Bronchial epithelial cell (primary cell): ENCODE measurements at regions not wholly inside any gene's neighbourhood (a gene's known extent, or its start where the extent isn't known, plus 50 kb on each side); places are given as distances from the start of the nearest gene placed in this dataset.

Experiments
- DNase-seq: peaks from one replicate; pipeline ENCODE4 v3.0.0-alpha.2; 2010; ENCODE audit warnings: low read depth
- FAIRE-seq: peaks from 2 replicates; lab custom pipeline; 2011; peaks lifted over from hg19 to GRCh38; lab: Jason Lieb, UNC
- H3K27me3 ChIP-seq: 2 replicates; pipeline ENCODE4 v1.5.1; 2011; ENCODE audit warnings: low read length; ENCODE audit not compliant: control insufficient read depth, insufficient read depth
- H3K36me3 ChIP-seq: 2 replicates; pipeline ENCODE4 v1.5.1; 2011; ENCODE audit warnings: low read length; ENCODE audit not compliant: control insufficient read depth, insufficient read depth
- H3K4me3 ChIP-seq: 2 replicates; pipeline ENCODE4 v1.5.1; 2011; ENCODE audit warnings: mild to moderate bottlenecking, low read depth, low read length, control low read depth
- CTCF ChIP-seq: IDR thresholded peaks from 2 replicates; pipeline ENCODE4 v1.5.1; 2011; ENCODE audit warnings: mild to moderate bottlenecking, moderate library complexity, low read length, control low read depth, inconsistent platforms; ENCODE audit not compliant: insufficient read depth, severe bottlenecking

- DNase-seq (no peak), FAIRE-seq (no peak)
- Histone ChIP-seq H3K27me3 (no peaks in the 10 kb centered on the region), H3K4me3 (no peak overlapping the region), H3K36me3 (peaks cover 9% of the 10 kb centered on the region)
- no peak for TF ChIP-seq CTCF
Measured at GRCh38 chr17:63196772-63197335, 230.8 kb downstream of the TANC2 start.

GRCh38 chr17:63203652-63204051 is 237.6 kb downstream of the TANC2 start:
- no peaks in the 10 kb centered on the region for H3K27me3 ChIP-seq
- FAIRE-seq = no peak
- H3K4me3 ChIP-seq = no peak overlapping the region
- no peak for TF ChIP-seq CTCF
- H3K36me3 ChIP-seq = peaks cover 2% of the 10 kb centered on the region
- no peak for DNase-seq

GRCh38 chr17:63221939-63222338 is 224.2 kb downstream of the CYB561 start:
- peaks cover 8% of the 10 kb centered on the region for H3K36me3 ChIP-seq
- H3K4me3 ChIP-seq = no peak overlapping the region
- no peak for DNase-seq
- no peak for FAIRE-seq
- H3K27me3 ChIP-seq = no peaks in the 10 kb centered on the region
- no peak for TF ChIP-seq CTCF

- H3K4me3 ChIP-seq = no peak overlapping the region
- H3K27me3 ChIP-seq = no peaks in the 10 kb centered on the region
- FAIRE-seq = no peak
- peak; percentile 38 for DNase-seq
- no peak for TF ChIP-seq CTCF
- H3K36me3 ChIP-seq = peaks cover 8% of the 10 kb centered on the region
Measured at GRCh38 chr17:63222655-63223054, 223.5 kb downstream of the CYB561 start.

- FAIRE-seq = no peak
- no peak for DNase-seq
- Histone ChIP-seq H3K27me3 (no peaks in the 10 kb centered on the region), H3K4me3 (no peak overlapping the region), H3K36me3 (peaks cover 6% of the 10 kb centered on the region)
- no peak for TF ChIP-seq CTCF
Measured at GRCh38 chr17:63223212-63223911, 222.7 kb downstream of the CYB561 start.
